ENCODE measurements at regions not wholly inside any gene's neighbourhood (a gene's known extent, or its start where the extent isn't known, plus 50 kb on each side); places are given as distances from the start of the nearest gene placed in this dataset.
"Not testable (repeated sequence)": the region's sequence is repeated elsewhere in the genome, so short reads cannot be mapped to it uniquely, and the experiment has no call there.

GRCh38 chr9:41839786-41840185, 289.4 kb downstream of the CNTNAP3B start:
- DNase-seq, result not testable (repeated sequence)

- not testable (repeated sequence) for DNase-seq
These were observed 290.3 kb downstream of the CNTNAP3B start for GRCh38 chr9:41838953-41839352.

- not testable (repeated sequence) for DNase-seq
These were observed 290.7 kb downstream of the CNTNAP3B start for GRCh38 chr9:41838562-41838851.

- not testable (repeated sequence) for DNase-seq
These were observed 291.3 kb downstream of the CNTNAP3B start for GRCh38 chr9:41837684-41838561.

GRCh38 chr9:41833108-41833507, 296.1 kb downstream of the CNTNAP3B start:
- DNase-seq, result not testable (repeated sequence)

- not testable (repeated sequence) for DNase-seq
These were observed 304.5 kb downstream of the CNTNAP3B start for GRCh38 chr9:41824723-41825122.

GRCh38 chr9:41802706-41803105, 326.5 kb downstream of the CNTNAP3B start:
- DNase-seq, result not testable (repeated sequence)

- DNase-seq, result not testable (repeated sequence)
These were observed 330.5 kb downstream of the CNTNAP3B start for GRCh38 chr9:41798684-41799083.

GRCh38 chr9:41790719-41791363, 338.4 kb downstream of the CNTNAP3B start:
- not testable (repeated sequence) for DNase-seq

GRCh38 chr9:41790007-41790406, 339.2 kb downstream of the CNTNAP3B start:
- DNase-seq, result not testable (repeated sequence)

- DNase-seq, result not testable (repeated sequence)
These were observed 339.8 kb downstream of the CNTNAP3B start for GRCh38 chr9:41789387-41789786.

- DNase-seq, result not testable (repeated sequence)
These were observed 341.3 kb downstream of the CNTNAP3B start for GRCh38 chr9:41787951-41788350.

GRCh38 chr9:41787270-41787669, 342.0 kb downstream of the CNTNAP3B start:
- DNase-seq, result not testable (repeated sequence)

GRCh38 chr9:41784006-41784405, 345.2 kb downstream of the CNTNAP3B start:
- not testable (repeated sequence) for DNase-seq

- not testable (repeated sequence) for DNase-seq
These were observed 346.0 kb downstream of the CNTNAP3B start for GRCh38 chr9:41783070-41783810.

GRCh38 chr9:41781899-41782298, 347.3 kb downstream of the CNTNAP3B start:
- DNase-seq, result not testable (repeated sequence)

GRCh38 chr9:41779897-41780406, 349.3 kb downstream of the CNTNAP3B start:
- not testable (repeated sequence) for DNase-seq

- DNase-seq, result not testable (repeated sequence)
These were observed 350.0 kb downstream of the CNTNAP3B start for GRCh38 chr9:41779192-41779591.

GRCh38 chr9:41778535-41779071, 350.6 kb downstream of the CNTNAP3B start:
- DNase-seq, result not testable (repeated sequence)

GRCh38 chr9:41777536-41777935, 351.7 kb downstream of the CNTNAP3B start:
- DNase-seq, result not testable (repeated sequence)

- DNase-seq, result not testable (repeated sequence)
These were observed 356.7 kb downstream of the CNTNAP3B start for GRCh38 chr9:41772541-41772940.

- DNase-seq, result not testable (repeated sequence)
These were observed 357.5 kb downstream of the CNTNAP3B start for GRCh38 chr9:41771693-41772092.

- DNase-seq, result not testable (repeated sequence)
These were observed 374.4 kb downstream of the CNTNAP3B start for GRCh38 chr9:41754822-41755221.
